ENCODE measurements at regions not wholly inside any gene's neighbourhood (a gene's known extent, or its start where the extent isn't known, plus 50 kb on each side); places are given as distances from the start of the nearest gene placed in this dataset.

DNA sequence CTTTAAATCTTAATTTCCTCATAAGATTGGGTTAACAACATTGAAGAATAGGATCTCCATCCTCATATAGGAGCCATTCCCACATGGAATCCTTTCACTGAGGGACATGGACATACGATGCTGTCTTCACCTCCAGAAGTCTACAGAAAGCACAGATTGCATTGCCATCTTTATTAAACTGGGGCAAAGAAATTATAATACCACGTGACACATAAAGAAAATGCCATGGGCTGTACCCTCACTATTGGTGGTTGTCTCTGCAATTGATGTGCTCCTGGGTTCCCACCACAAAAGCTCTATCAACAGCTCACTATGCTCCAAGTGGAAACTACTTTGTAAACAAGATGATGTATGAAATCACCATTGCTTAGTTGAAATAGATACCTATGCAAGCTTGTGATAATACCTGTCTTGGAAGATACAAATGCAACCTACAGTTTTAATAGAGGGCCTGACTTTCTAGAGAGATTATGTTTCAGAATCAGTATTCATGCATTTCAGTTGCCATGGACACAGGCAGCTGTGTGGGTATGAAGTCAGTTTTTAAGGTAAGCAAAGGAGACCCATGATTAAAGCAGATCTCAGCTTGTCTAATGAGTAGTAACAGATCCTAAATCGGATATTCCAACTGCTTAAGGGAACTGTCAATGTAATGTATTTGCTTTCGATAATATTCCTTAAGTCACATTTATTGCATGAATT is 337.0 kb downstream of the RAD51AP2 start:
- intact Hi-C loops (cut with DNase I) = no loop called here
- H3K4me1 ChIP-seq = no peaks in the 10 kb centered on the region
- DNase-seq (ENCODE audit: extremely low spot score in 2 of 2) = no peak
- no peak for TF ChIP-seq POLR2A (IDR thresholded peaks at IDR 0.05)
- TF ChIP-seq, protein P1, sequence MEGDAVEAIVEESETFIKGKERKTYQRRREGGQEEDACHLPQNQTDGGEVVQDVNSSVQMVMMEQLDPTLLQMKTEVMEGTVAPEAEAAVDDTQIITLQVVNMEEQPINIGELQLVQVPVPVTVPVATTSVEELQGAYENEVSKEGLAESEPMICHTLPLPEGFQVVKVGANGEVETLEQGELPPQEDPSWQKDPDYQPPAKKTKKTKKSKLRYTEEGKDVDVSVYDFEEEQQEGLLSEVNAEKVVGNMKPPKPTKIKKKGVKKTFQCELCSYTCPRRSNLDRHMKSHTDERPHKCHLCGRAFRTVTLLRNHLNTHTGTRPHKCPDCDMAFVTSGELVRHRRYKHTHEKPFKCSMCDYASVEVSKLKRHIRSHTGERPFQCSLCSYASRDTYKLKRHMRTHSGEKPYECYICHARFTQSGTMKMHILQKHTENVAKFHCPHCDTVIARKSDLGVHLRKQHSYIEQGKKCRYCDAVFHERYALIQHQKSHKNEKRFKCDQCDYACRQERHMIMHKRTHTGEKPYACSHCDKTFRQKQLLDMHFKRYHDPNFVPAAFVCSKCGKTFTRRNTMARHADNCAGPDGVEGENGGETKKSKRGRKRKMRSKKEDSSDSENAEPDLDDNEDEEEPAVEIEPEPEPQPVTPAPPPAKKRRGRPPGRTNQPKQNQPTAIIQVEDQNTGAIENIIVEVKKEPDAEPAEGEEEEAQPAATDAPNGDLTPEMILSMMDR (IDR thresholded peaks at IDR 0.05) = no peak
- TF ChIP-seq POLR2AphosphoS5 (IDR thresholded peaks at IDR 0.05; ENCODE audit: insufficient read depth in 1 of 2, low read depth in 1 of 2) = no peak
- no peak overlapping the region for H3K4me3 ChIP-seq
- no peaks in the 10 kb centered on the region for H3K9me3 ChIP-seq
- H3K36me3 ChIP-seq = no peaks in the 10 kb centered on the region
- H3K27ac ChIP-seq = no peak overlapping the region
- no peaks in the 10 kb centered on the region for H3K27me3 ChIP-seq

DNA sequence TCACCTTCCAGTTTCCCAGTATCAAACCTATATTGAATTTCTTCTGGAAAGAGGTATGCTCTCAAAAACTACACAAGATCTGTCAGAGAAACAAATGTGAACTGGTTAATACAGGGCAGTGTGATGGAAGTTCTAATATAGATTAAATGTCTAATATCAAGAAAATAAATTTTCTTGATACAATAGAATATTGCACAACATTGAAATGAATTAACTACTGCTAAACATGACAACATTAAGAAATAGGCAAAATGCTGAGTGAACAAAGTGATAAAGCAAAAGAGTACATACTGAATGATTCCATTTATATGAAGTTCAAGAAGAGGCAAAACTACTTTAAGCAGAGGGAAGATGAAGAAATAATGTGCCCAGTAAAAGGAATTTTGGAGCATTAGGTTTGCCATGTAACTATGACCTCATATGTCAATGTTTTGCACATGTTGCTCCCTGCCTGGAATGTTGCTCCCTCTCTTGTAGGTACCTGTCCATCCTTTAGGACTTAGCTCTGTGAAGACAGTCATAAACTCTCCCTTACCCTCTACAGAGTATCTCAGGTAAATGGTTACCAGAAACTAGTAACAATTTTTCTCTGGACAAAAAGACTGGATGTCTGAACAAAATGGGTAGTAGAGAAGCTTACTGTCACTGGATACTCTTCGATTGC is 339.0 kb downstream of the RAD51AP2 start:
- TF ChIP-seq, protein P1 (IDR thresholded peaks at IDR 0.05) = no peak
- no peak for TF ChIP-seq POLR2A (IDR thresholded peaks at IDR 0.05)
- TF ChIP-seq POLR2AphosphoS5 (IDR thresholded peaks at IDR 0.05; ENCODE audit: insufficient read depth in 1 of 2, low read depth in 1 of 2) = no peak
- intact Hi-C loops (cut with DNase I) = no loop called here

DNA sequence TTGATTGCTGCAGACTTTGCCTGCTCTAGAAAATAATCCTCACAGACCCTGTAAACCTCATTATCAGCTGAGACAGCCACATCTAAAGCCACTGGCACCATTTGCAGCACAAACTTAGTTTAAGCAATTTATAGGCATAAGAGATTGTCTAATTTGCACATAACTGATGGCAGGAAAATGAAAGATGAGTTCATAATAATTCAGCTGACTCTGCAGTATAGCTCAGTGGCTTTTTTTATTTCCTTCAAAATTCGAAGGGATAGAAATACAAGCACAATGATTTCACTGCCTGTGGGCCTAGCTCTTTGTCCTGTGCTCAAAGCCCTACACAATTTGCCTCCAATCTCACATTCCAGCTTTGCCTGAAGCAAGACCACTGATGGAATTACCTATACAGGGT is 341.2 kb downstream of the RAD51AP2 start:
- H3K36me3 ChIP-seq = no peaks in the 10 kb centered on the region
- no peaks in the 10 kb centered on the region for H3K27me3 ChIP-seq
- intact Hi-C loops (cut with DNase I) = no loop called here
- H3K9me3 ChIP-seq = no peaks in the 10 kb centered on the region
- DNase-seq (ENCODE audit: extremely low spot score in 2 of 2) = no peak
- H3K4me3 ChIP-seq = no peak overlapping the region
- H3K27ac ChIP-seq = no peak overlapping the region
- H3K4me1 ChIP-seq = no peaks in the 10 kb centered on the region
- TF ChIP-seq POLR2A (IDR thresholded peaks at IDR 0.05) (no peak), POLR2AphosphoS5 (IDR thresholded peaks at IDR 0.05; ENCODE audit: insufficient read depth in 1 of 2, low read depth in 1 of 2) (no peak)
- TF ChIP-seq, protein P1 (IDR thresholded peaks at IDR 0.05) = no peak

More for the DNA sequence above, 339.0 kb downstream of the RAD51AP2 start:
- no peaks in the 10 kb centered on the region for H3K36me3 ChIP-seq
- no peak overlapping the region for H3K27ac ChIP-seq
- H3K4me1 ChIP-seq = no peaks in the 10 kb centered on the region
- no peaks in the 10 kb centered on the region for H3K9me3 ChIP-seq
- no peaks in the 10 kb centered on the region for H3K27me3 ChIP-seq
- no peak overlapping the region for H3K4me3 ChIP-seq
- DNase-seq (ENCODE audit: extremely low spot score in 2 of 2) = no peak

DNA sequence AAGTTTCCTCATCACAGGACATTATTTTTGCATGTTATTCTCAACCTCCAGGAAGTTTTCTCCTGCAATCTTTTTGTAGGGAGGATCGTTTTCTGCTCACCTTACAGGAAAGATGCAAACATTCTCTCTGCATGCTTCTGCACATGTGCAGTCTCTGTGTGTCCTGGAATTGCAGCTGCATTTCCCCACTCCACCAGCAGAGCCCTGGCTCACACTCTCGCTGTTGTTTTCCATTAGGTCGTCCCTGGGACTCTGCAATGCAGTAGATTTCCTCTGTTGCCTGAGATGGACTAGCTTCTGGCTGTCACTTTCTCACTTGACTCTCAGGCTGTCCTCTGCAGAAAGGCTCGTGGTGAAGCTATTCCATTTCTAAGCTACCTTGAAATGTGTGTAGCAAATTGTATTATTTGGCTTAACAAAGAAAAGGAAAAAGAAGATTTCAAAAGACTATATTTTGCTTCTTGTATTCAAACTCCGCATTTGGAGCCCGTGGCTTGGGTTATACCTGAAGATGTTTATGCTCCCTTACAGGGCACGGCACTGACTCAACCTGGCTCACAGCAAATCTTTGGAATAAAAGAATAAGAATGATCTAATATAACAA is 346.7 kb downstream of the RAD51AP2 start:
- TF ChIP-seq, protein P1 (IDR thresholded peaks at IDR 0.05) = peak in 1 of 3 experiments; percentile 11
- TF ChIP-seq POLR2A (IDR thresholded peaks at IDR 0.05) = no peak
- TF ChIP-seq POLR2AphosphoS5 (IDR thresholded peaks at IDR 0.05; ENCODE audit: insufficient read depth in 1 of 2, low read depth in 1 of 2) = no peak
- Histone ChIP-seq H3K4me3 (no peak overlapping the region), H3K4me1 (no peaks in the 10 kb centered on the region), H3K27me3 (no peaks in the 10 kb centered on the region), H3K9me3 (no peaks in the 10 kb centered on the region), H3K27ac (no peak overlapping the region), H3K36me3 (no peaks in the 10 kb centered on the region)
- intact Hi-C loops (cut with DNase I) = no loop called here
- DNase-seq (ENCODE audit: extremely low spot score in 2 of 2) = no peak

DNA sequence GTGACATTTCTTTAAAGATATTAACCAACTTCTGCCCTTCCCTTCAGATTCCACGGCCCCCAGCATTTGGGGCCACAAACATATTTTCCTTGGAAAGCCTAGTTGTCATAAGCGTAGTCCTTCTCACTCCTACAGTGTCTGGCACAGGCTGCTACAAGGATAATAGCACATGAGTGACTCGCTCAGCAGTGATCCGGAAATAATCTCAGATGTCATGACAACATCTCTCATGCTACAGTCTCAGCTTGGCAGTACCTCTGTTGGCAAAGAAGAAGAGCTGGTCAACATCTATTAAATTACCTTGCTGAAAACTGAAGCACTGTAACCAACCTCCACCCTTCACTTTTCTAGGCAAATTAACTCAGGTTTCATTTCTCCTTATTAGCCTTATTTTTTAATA is 351.7 kb downstream of the RAD51AP2 start:
- no peak for DNase-seq (ENCODE audit: extremely low spot score in 2 of 2)
- no peak for TF ChIP-seq POLR2AphosphoS5 (IDR thresholded peaks at IDR 0.05; ENCODE audit: insufficient read depth in 1 of 2, low read depth in 1 of 2)
- TF ChIP-seq, protein P1 (IDR thresholded peaks at IDR 0.05) = no peak
- no peak for TF ChIP-seq POLR2A (IDR thresholded peaks at IDR 0.05)
- Histone ChIP-seq H3K4me1 (no peaks in the 10 kb centered on the region), H3K27ac (no peak overlapping the region), H3K36me3 (no peaks in the 10 kb centered on the region), H3K27me3 (no peaks in the 10 kb centered on the region), H3K9me3 (no peaks in the 10 kb centered on the region), H3K4me3 (no peak overlapping the region)
- intact Hi-C loops (cut with DNase I) = no loop called here
